IMR-90 (cell line): ENCODE measurements at regions not wholly inside any gene's neighbourhood (a gene's known extent, or its start where the extent isn't known, plus 50 kb on each side); places are given as distances from the start of the nearest gene placed in this dataset.

ENCODE experiments used
- ATAC-seq: fragments of 200-7000 bp; cut with Tn5 transposase; 2 replicates; pipeline ENCODE4 v1.9.1; 2020; ENCODE audit warnings: low read depth, mild to moderate bottlenecking, moderate library complexity
- BruUV-seq: library from RNA; stranded (reverse); fragments of 400-500 nt; replicated peaks from 2 replicates; lab custom pipeline; 2021; lab: Mats Ljungman, UMichigan
- CTCF ChIA-PET: fragments of 300-600 bp; formaldehyde crosslinking; extraction: SDS; loops from one replicate; lab custom pipeline; 2021; ENCODE audit warnings: antibody characterized with exemption; lab: Yijun Ruan, JAX
- POLR2A ChIA-PET: fragments of 300-600 bp; sonication (Branson Sonifier 250); formaldehyde crosslinking; loops from one replicate; lab custom pipeline; 2022; ENCODE audit warnings: antibody characterized with exemption; ENCODE audit not compliant: unreplicated experiment; lab: Charles Lee
- DNase-seq: peaks from one replicate; pipeline ENCODE4 v3.0.0; 2013
- H2AFZ ChIP-seq: replicated peaks from 2 replicates; pipeline ENCODE3; 2013; ENCODE audit warnings: low read length, mild to moderate bottlenecking; ENCODE audit not compliant: poor library complexity
- H2AK5ac ChIP-seq: 2 replicates; pipeline ENCODE4 v1.6.1; 2013; ENCODE audit warnings: low read depth, low read length, inconsistent platforms
- H2AK9ac ChIP-seq: replicated peaks from 2 replicates; pipeline ENCODE3; 2013; ENCODE audit warnings: mild to moderate bottlenecking, low read depth, low read length, moderate library complexity; ENCODE audit not compliant: poor library complexity
- H2BK120ac ChIP-seq: 2 replicates; pipeline ENCODE4 v1.6.1; 2013; ENCODE audit warnings: low read depth, low read length, inconsistent platforms
- H2BK15ac ChIP-seq: 3 replicates; pipeline ENCODE4 v1.6.1; 2013; ENCODE audit warnings: low read depth, low read length, inconsistent platforms
- H2BK20ac ChIP-seq: 2 replicates; pipeline ENCODE4 v1.6.1; 2013; ENCODE audit warnings: low read depth, mild to moderate bottlenecking, inconsistent platforms, low read length, moderate library complexity
- H2BK5ac ChIP-seq: 2 replicates; pipeline ENCODE4 v1.6.1; 2013; ENCODE audit warnings: mild to moderate bottlenecking, low read depth, low read length, inconsistent platforms; ENCODE audit not compliant: poor library complexity, severe bottlenecking
- H3K14ac ChIP-seq: replicated peaks from 2 replicates; pipeline ENCODE4 v1.6.1; 2013; ENCODE audit warnings: low read depth, low read length, inconsistent platforms
- H3K18ac ChIP-seq: 2 replicates; pipeline ENCODE4 v1.6.1; 2013; ENCODE audit warnings: low read depth, low read length, control low read depth
- H3K23ac ChIP-seq: 2 replicates; pipeline ENCODE4 v1.6.1; 2013; ENCODE audit warnings: low read depth, low read length, inconsistent platforms
- H3K27ac ChIP-seq: 2 replicates; pipeline ENCODE4 v1.5.1; 2013; ENCODE audit warnings: mild to moderate bottlenecking, control low read depth, low read length; ENCODE audit not compliant: insufficient read depth
- H3K27me3 ChIP-seq: 2 replicates; pipeline ENCODE4 v1.6.1; 2013; ENCODE audit warnings: low read length; ENCODE audit not compliant: control insufficient read depth, insufficient read depth
- H3K36me3 ChIP-seq: 2 replicates; pipeline ENCODE4 v1.6.1; 2013; ENCODE audit warnings: low read length, mixed read lengths; ENCODE audit not compliant: control insufficient read depth, insufficient read depth
- H3K4ac ChIP-seq: 2 replicates; pipeline ENCODE4 v1.6.1; 2013; ENCODE audit warnings: low read depth, low read length, inconsistent platforms
- H3K4me1 ChIP-seq: 2 replicates; pipeline ENCODE4 v1.6.1; 2013; ENCODE audit warnings: low read length, mixed read lengths; ENCODE audit not compliant: control insufficient read depth, insufficient read depth
- H3K4me2 ChIP-seq: 2 replicates; pipeline ENCODE4 v1.6.1; 2013; ENCODE audit warnings: low read depth, mild to moderate bottlenecking, control low read depth, low read length, moderate library complexity
- H3K4me3 ChIP-seq: 2 replicates; pipeline ENCODE4 v1.5.1; 2013; ENCODE audit warnings: low read depth, mild to moderate bottlenecking, control low read depth, low read length, moderate library complexity; ENCODE audit not compliant: insufficient read depth
- H3K56ac ChIP-seq: 2 replicates; pipeline ENCODE4 v1.6.1; 2013; ENCODE audit warnings: low read length, inconsistent platforms; ENCODE audit not compliant: insufficient read depth; ENCODE audit errors: extremely low read depth
- H3K79me1 ChIP-seq, 2 experiments: 2 replicates each; pipeline ENCODE4 v1.6.1; 2013; ENCODE audit warnings: low read length in 2 of 2, inconsistent platforms in 1 of 2, low read depth in 1 of 2
- H3K9ac ChIP-seq: 2 replicates; pipeline ENCODE4 v1.6.1; 2013; ENCODE audit warnings: low read depth, low read length, control low read depth
- H3K9me1 ChIP-seq: 2 replicates; pipeline ENCODE4 v1.6.1; 2013; ENCODE audit warnings: low read length, inconsistent platforms; ENCODE audit not compliant: insufficient read depth
- H3K9me3 ChIP-seq: 2 replicates; pipeline ENCODE4 v1.6.1; 2013; ENCODE audit warnings: low read length; ENCODE audit not compliant: control insufficient read depth, insufficient read depth
- H4K20me1 ChIP-seq: 2 replicates; pipeline ENCODE4 v1.6.1; 2013; ENCODE audit warnings: low read length, inconsistent platforms; ENCODE audit not compliant: insufficient read depth
- H4K5ac ChIP-seq: 2 replicates; pipeline ENCODE4 v1.6.1; 2013; ENCODE audit warnings: mild to moderate bottlenecking, low read depth, low read length, control low read depth
- H4K8ac ChIP-seq, 2 experiments: 2 replicates each; pipeline ENCODE4 v1.6.1; 2013; ENCODE audit warnings: low read depth in 2 of 2, low read length in 2 of 2, control low read depth in 1 of 2, inconsistent platforms in 1 of 2
- H4K91ac ChIP-seq: 2 replicates; pipeline ENCODE4 v1.6.1; 2013; ENCODE audit warnings: low read depth, low read length, inconsistent platforms; ENCODE audit not compliant: insufficient read depth
- BHLHE40 ChIP-seq: fragments of 150-350 bp; IDR thresholded peaks from 2 replicates; pipeline ENCODE4 v1.6.1; 2016; ENCODE audit warnings: mild to moderate bottlenecking, low read depth, low read length
- CEBPB ChIP-seq: IDR thresholded peaks from 2 replicates; pipeline ENCODE4 v1.6.1; 2012; ENCODE audit warnings: low read depth, low read length, improper control_type of control experiment
- CHD1 ChIP-seq: IDR thresholded peaks from 2 replicates; pipeline ENCODE4 v1.6.1; 2012; ENCODE audit warnings: low read depth, low read length, improper control_type of control experiment
- CTCF ChIP-seq: conservative IDR thresholded peaks from 2 replicates; pipeline ENCODE4 v1.5.1; 2012; ENCODE audit warnings: mild to moderate bottlenecking, low read depth, low read length, improper control_type of control experiment
- ELK1 ChIP-seq: fragments of 150-350 bp; IDR thresholded peaks from 2 replicates; pipeline ENCODE4 v1.6.1; 2016; ENCODE audit warnings: low read depth, mild to moderate bottlenecking, low read length, moderate library complexity, borderline replicate concordance
- FOS ChIP-seq: fragments of 150-350 bp; IDR thresholded peaks from 2 replicates; pipeline ENCODE4 v1.6.1; 2016; ENCODE audit warnings: low read depth, low read length
- MAFK ChIP-seq: IDR thresholded peaks from 2 replicates; pipeline ENCODE4 v1.6.1; 2012; ENCODE audit warnings: low read depth, low read length, improper control_type of control experiment
- MAZ ChIP-seq: IDR thresholded peaks from 2 replicates; pipeline ENCODE4 v1.6.1; 2012; ENCODE audit warnings: low read depth, mild to moderate bottlenecking, low read length, improper control_type of control experiment, moderate library complexity, borderline replicate concordance
- MXI1 ChIP-seq: IDR thresholded peaks from 2 replicates; pipeline ENCODE4 v1.6.1; 2012; ENCODE audit warnings: low read depth, mild to moderate bottlenecking, low read length, moderate library complexity, borderline replicate concordance
- NFE2L2 ChIP-seq: fragments of 150-350 bp; IDR thresholded peaks from 2 replicates; pipeline ENCODE4 v1.6.1; 2016; ENCODE audit warnings: low read depth, mild to moderate bottlenecking, low read length
- POLR2A ChIP-seq: IDR thresholded peaks from 2 replicates; pipeline ENCODE4 v1.6.1; 2012; ENCODE audit warnings: mild to moderate bottlenecking, low read depth, low read length
- RAD21 ChIP-seq: IDR thresholded peaks from 2 replicates; pipeline ENCODE4 v1.6.1; 2012; ENCODE audit warnings: low read length, improper control_type of control experiment
- RCOR1 ChIP-seq: IDR thresholded peaks from 2 replicates; pipeline ENCODE4 v1.6.1; 2012; ENCODE audit warnings: mild to moderate bottlenecking, low read length, improper control_type of control experiment; ENCODE audit not compliant: insufficient replicate concordance
- RFX5 ChIP-seq: IDR thresholded peaks from 2 replicates; pipeline ENCODE4 v1.8.0; 2012; ENCODE audit warnings: low read depth, mild to moderate bottlenecking, low read length, moderate library complexity
- SMC3 ChIP-seq: fragments of 150-350 bp; IDR thresholded peaks from 2 replicates; pipeline ENCODE4 v1.6.1; 2016; ENCODE audit warnings: low read depth, mild to moderate bottlenecking, antibody characterized with exemption, low read length, moderate library complexity
- USF2 ChIP-seq: fragments of 150-350 bp; IDR thresholded peaks from 2 replicates; pipeline ENCODE4 v1.6.1; 2017; ENCODE audit warnings: mild to moderate bottlenecking, antibody characterized with exemption, low read length, low read depth
- WGBS, 2 experiments: methylation state at CpG; one replicate each; pipeline versions ENCODE4 v1.1.5 to v1.1.7; 2013; ENCODE audit warnings: missing lambda C conversion rate in 2 of 2; ENCODE audit not compliant: insufficient read length in 1 of 2; ENCODE audit errors: extremely low coverage in 2 of 2; 5-methylcytosine and 5-hydroxymethylcytosine counted together
- dilution Hi-C: fragments of 300-500 bp; cut with HindIII; formaldehyde crosslinking; loops from one replicate; pipeline ENCODE4 v1.14.3; 2018; ENCODE audit warnings: low sequenced_read_pairs; ENCODE audit not compliant: unreplicated experiment
- in situ Hi-C: fragments of 300-500 bp; cut with MboI; formaldehyde crosslinking; loops from 3 replicates; pipeline ENCODE4 v1.14.3; 2019; ENCODE audit warnings: low sequenced_read_pairs, inconsistent platforms, mixed read lengths
- intact Hi-C: fragments of 100-400 bp; cut with micrococcal nuclease; formaldehyde crosslinking; loops from 2 replicates; pipeline ENCODE4 v1.10.0; 2022

GRCh38 chr15:54772663-54773062 is 424.1 kb downstream of the RSL24D1 start:
- DNase-seq (no peak), ATAC-seq (no peak)
- H4K20me1 ChIP-seq, result no peaks in the 10 kb centered on the region
- H4K8ac ChIP-seq, result no peak overlapping the region
- H3K14ac ChIP-seq, result no peak overlapping the region
- no peak overlapping the region for H3K18ac ChIP-seq
- H3K79me1 ChIP-seq, result no peaks in the 10 kb centered on the region
- no peaks in the 10 kb centered on the region for H3K9me1 ChIP-seq
- no peak overlapping the region for H2BK15ac ChIP-seq
- intact Hi-C loops, result no loop called here
- no peak overlapping the region for H2AK9ac ChIP-seq
- BruUV-seq, result no TSS peak
- no peak for TF ChIP-seq RFX5
- no peak for TF ChIP-seq RAD21
- TF ChIP-seq SMC3, result no peak
- TF ChIP-seq CHD1, result no peak
- no peak for TF ChIP-seq NFE2L2
- TF ChIP-seq USF2, result no peak
- TF ChIP-seq MAZ, result no peak
- TF ChIP-seq FOS, result no peak
- no peak for TF ChIP-seq MAFK
- TF ChIP-seq CEBPB, result no peak
- TF ChIP-seq POLR2A, result no peak
- TF ChIP-seq ELK1, result no peak
- TF ChIP-seq BHLHE40, result no peak
- no peak for TF ChIP-seq MXI1
- no peak for TF ChIP-seq CTCF
- TF ChIP-seq RCOR1, result no peak
- no peaks in the 10 kb centered on the region for H3K4me1 ChIP-seq
- H3K27me3 ChIP-seq, result no peaks in the 10 kb centered on the region
- H3K27ac ChIP-seq, result no peak overlapping the region
- H3K9ac ChIP-seq, result no peak overlapping the region
- WGBS, 2 experiments, result no CpG with 5 or more reads among the region's 1 CpG
- in situ Hi-C loops, result no loop called here
- no peak overlapping the region for H2BK120ac ChIP-seq
- no peak overlapping the region for H4K5ac ChIP-seq
- no peak overlapping the region for H2AFZ ChIP-seq
- dilution Hi-C loops, result no loop called here
- H2AK5ac ChIP-seq, result no peak overlapping the region
- no peaks in the 10 kb centered on the region; the same call in 1 of the 2 replicates for H3K9me3 ChIP-seq
- no peak overlapping the region for H3K56ac ChIP-seq
- H2BK5ac ChIP-seq, result no peak overlapping the region
- H3K23ac ChIP-seq, result no peak overlapping the region
- H3K4me3 ChIP-seq, result no peak overlapping the region
- no peak overlapping the region for H3K4me2 ChIP-seq
- no peak overlapping the region for H2BK20ac ChIP-seq
- no peak overlapping the region for H3K4ac ChIP-seq
- H4K91ac ChIP-seq, result no peak overlapping the region
- CTCF ChIA-PET, result no interaction called here
- no peaks in the 10 kb centered on the region for H3K36me3 ChIP-seq
- POLR2A ChIA-PET, result no interaction called here
